ENCODE measurements at regions not wholly inside any gene's neighbourhood (a gene's known extent, or its start where the extent isn't known, plus 50 kb on each side); places are given as distances from the start of the nearest gene placed in this dataset.
A peak's percentile ranks its signal among the peaks of the same experiment; 100 is the strongest.
"Not testable (repeated sequence)": the region's sequence is repeated elsewhere in the genome, so short reads cannot be mapped to it uniquely, and the experiment has no call there.

DNA sequence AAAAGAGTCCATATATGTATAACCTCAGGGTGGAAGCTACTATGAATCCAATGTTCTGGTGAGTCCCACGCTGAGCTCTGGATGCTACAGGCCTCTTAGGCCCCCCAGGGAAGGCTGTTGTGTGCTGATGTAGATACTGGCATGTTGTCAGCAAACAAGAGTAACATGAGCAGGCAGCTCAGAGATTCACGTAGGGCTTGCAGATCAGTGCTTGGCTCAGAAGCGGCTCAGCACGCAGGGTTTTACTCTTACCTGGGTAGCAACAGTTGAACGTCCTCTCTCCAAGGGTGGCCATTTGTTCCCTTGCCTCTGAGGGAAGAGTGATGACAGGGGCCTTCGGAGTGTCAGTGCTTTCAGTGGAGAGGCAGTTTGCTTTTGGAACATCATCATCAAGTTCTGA is 93.4 kb downstream of the ZFP64 start:
- DNase-seq (ENCODE audit: low read depth): no peak

DNA sequence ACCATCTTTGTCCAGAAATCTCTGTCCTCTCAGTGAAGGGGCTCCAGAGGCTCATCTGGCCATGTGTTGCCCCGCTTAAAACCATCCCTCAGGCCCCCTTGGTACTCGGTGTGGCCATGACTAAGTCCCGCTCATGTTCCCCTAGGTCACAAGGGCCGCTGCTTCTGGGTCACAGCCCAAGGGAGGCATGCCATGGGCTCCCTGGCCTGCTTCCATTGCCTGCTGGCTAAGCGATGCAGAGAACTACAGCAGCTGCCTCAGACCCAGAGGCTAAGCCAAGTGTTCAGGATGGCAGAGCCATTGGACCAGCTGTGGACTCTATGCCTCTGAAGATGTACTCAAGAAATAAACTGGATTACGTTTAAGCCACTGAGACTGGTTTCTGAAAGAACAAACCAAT is 95.5 kb downstream of the ZFP64 start:
- DNase-seq (ENCODE audit: low read depth): no peak

DNA sequence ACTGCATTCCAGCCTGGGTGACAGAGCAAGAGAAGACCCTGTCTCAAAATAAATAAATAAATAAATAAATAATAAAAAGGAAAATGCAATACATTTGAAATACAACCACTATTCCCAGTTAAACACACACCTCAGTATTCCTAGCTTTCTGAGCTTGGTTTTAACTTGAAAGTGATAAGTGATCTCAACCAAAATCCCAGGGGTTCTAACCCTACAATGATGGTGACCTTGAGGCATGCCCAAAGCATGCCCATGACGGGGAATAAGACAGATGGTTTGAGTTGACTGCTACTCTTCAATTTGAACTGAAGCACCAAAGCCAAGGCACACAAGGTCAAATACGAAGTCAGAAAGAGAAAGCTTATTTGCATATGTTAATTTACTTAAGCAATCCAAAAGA is 96.9 kb downstream of the ZFP64 start:
- DNase-seq (ENCODE audit: low read depth): no peak

DNA sequence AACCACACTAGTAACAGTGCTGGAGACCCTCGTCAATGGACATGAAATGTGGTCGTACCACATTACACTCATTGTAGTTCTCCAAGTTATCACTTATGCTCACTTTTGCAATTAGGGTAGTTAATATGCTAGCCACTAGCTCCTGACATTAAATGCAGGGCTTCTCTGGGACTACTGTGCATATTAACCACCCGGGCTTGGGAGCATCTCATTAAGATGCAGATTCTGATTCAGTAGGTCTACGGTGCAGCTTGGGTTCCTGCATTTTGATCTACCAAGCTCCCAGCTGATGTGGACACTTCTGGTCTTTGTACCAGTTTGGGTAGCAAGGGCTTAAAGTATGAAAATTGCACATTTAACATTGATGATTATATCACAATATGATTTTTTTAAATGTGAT is 98.0 kb downstream of the ZFP64 start:
- no peak for DNase-seq (ENCODE audit: low read depth)

DNA sequence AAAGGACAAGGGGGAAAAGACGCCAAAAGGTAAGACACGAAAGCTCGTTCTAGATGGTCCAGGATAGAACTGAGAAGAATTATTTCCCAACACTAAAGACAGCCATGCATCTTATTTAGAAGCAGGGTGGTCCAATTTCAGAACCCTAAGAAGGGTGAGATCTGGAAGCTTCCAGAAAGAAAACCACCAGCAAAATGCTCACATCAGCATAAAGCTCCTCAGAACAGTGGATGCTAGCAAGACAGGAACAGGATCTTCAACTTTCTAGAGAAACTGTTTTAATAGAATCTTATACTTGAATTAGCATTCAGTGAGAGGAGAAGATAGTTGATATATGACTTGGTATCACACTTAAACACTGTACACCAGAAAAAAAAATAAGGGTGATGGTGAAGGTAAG is 101.5 kb downstream of the ZFP64 start:
- no peak for DNase-seq (ENCODE audit: low read depth)

DNA sequence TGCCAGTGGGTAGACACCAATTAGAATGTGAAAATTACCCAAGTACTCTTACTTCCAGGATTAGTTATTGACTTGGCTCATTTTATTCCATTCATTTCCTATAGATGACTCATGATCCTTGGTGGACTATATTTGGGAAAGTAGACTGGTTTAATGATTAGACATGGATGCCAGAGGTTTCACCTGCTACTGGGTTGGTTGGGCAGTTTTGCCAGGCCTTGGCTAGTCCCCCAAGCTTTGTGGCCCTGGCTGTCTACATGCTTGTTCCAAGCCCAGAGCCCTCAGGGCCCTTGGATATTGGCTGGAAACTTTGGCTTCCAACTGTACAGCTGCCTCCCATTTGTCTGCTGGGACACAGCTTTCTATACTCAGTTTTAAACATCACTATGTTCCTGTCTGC is 104.1 kb downstream of the ZFP64 start:
- DNase-seq (ENCODE audit: low read depth): no peak

DNA sequence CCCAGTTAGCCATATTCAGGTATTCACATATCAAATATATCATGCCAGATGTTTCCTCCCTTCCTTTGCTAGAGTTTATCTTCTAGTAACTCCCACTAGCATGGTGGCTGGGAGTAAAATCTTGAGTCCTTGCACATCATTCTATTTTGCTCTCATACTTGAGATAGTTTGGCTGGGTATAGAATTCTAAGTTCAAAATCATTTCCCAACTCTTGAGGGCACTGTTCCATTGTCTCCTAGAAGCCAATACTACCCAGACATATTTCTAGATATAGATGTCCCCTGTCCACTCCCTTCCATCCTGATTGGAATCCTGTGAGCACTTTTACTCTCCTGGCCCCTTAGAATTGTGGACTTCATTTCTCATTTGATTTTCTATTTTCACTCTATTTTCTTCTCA is 104.7 kb downstream of the ZFP64 start:
- no peak for DNase-seq (ENCODE audit: low read depth)

DNA sequence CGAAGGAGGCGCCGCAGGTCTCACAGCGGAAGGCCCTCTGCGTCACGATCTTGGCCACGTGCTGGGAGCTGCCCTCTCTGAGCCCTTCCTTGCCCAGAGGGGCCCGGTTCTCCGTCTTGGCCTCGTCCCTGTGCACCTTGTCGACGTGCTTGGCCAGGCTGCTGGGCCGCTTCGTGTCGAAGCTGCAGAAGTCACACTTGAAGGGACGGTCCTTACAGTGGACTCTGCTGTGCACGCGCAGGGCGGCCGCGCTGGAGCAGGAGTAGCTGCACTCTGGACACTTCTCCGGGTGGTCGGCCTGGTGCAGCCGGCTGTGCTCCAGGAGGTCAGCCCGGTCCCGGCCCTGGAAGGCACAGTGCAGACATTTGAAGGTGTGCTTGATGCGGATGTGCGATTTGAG is 106.9 kb downstream of the ZFP64 start:
- no peak for DNase-seq (ENCODE audit: low read depth)

DNA sequence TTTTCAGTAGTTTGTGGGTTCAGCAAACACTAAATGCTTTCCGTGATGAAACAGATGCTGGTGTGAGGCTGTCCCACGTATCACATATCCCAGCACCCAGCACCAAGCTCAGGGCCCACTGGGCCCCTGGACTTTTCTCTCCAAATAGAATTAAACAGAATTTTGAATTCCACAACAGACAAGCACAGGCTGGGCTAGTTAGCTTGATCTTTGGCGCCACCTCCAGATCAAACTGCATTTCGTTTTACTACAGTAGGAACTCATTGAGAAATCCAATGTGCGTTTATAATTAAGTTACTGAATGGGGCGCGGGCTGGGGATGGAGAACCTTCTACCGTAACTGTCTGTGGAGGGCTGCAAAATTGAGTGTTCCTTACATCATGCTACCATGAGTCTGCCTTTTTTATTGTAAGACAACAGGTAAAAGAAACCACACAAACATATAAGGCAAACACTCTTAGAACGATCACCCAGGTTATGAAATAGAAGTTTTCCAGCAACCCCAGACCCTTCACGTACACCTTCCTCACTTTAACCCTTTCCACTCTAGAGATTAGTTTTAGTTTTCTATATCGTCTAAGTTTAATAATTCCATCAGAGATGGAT is 107.8 kb downstream of the ZFP64 start:
- peak; percentile 35 for DNase-seq (ENCODE audit: low read depth)

DNA sequence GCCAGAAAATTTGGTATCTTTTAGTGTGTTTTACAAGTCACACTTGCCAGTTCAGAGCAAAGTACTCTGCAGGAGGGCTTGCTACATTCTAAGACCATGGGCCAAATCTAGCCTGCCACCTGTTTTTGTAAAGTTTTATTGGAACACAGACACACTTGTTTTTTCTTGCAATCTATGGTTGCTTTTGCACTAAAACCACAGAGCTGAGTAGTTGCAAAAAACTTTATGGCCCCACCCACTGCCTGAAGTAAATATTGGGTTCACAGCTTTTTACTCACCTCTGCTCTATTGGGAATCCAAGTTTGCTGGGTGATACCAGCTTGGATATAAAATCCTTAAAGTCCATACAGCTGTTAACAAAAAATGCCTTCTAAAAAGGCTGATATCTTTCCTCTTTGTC is 109.0 kb downstream of the ZFP64 start:
- no peak for DNase-seq (ENCODE audit: low read depth)

DNA sequence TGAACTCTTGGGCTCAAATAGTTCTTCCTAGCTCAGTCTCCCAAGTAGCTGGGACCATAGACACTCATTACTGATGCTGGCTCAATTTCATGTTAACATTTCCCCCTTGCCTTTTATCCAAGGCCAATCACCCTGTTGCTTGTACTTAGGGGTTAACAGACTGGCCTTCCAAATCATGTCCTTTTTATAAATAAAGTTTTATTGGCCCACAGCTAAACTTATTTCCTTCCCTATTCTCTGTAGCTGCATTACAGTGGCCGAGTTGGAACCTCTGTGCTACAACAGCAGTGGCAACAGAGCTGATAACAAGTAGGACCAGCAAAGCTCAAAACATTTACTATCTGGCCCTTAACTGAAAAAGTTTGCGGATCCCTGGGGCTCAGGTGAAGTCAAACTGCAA is 109.8 kb downstream of the ZFP64 start:
- no peak for DNase-seq (ENCODE audit: low read depth)

DNA sequence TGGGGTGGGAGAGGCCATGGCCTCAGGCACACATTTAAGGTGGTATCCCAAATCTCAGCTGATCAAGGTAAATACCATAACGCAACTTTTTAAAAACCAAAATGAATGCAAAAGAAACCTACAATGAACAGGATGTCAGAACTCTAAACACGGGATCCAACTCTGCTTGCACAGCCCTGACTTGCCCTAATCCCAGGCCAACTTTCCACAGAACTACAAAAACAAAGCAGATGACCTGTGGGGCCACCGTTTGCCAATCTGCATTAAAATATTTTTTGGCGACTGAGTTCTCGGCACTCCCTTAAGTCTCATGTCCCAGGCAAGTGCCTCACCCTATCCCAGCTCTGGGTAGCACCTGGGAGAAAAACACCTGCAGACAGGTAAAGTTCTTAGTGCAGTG is 110.5 kb downstream of the ZFP64 start:
- no peak for DNase-seq (ENCODE audit: low read depth)

DNA sequence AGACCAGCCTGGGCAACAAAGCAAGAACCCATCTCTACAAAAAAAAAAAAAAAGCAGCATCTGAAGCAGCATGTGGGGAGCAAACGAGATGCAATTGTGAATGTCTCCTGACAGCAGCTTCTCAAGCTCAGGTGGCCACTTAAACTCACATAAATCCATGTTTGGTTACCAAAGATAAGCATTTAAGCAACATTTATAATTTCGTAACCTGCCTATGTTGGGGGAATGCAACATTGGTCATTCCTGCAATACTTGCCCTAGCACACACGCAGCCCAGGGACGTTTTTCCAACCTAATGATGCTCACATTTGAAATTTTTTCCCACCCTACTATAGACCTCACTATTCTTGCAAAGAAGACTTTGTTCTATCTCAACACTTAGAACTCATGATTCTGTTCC is 113.3 kb downstream of the ZFP64 start:
- no peak for DNase-seq (ENCODE audit: low read depth)

DNA sequence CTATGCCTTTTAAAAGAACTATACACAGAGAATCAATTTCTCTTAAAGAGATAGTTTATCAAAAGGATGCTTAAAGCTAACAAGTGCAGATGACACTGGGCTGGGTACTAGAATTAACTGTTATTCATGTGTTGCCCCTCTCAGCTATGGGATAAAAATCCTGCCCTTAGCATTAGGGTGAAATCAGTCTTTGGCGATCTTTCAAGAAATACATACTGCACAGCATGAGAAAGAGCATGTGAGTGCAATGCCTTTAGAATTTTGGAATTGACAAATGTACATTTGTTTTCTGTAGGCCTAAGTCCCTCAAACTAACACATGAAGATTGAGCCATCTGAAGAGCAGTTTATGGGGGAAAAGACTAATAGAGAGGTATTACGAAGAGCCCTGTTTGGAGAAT is 115.4 kb downstream of the ZFP64 start:
- DNase-seq (ENCODE audit: low read depth): no peak

DNA sequence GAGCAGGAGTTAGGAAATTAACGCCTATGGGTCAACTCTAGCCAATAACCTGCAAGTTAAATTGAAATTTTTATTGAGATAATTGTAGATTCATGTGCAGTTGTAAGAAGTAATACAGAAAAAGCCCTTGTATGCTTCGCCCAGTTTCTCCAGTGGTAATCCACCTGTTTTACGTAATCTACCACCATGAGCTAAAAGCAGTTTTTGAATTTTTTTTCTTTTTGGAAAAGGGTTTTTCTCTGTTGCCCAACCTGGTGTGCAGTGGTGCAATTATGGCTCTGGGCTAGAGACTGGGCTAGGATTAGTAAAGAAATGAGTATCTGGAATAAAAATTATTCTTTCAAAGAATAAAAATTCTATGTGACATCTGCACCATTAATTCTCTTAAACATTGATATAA is 116.2 kb downstream of the ZFP64 start:
- no peak for DNase-seq (ENCODE audit: low read depth)

DNA sequence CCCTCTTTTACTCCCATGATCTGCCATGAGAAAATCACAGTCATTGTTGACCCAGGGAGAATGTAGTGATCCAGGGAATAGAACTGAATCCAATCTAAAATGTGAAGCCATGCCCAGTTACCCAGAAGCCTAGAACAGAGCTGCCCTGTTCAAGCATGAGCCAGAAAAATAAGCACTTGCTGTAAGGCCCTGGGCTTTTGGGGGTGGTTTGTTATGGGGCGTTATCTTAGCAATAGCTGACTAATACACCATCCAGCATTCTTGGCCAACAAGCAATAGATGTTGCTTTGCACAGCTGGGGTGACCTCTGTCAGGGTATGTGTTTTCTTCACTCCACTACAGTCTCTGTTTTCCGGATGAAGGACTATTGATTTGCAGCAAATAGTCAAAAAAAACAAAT is 120.4 kb downstream of the ZFP64 start:
- no peak for DNase-seq (ENCODE audit: low read depth)

DNA sequence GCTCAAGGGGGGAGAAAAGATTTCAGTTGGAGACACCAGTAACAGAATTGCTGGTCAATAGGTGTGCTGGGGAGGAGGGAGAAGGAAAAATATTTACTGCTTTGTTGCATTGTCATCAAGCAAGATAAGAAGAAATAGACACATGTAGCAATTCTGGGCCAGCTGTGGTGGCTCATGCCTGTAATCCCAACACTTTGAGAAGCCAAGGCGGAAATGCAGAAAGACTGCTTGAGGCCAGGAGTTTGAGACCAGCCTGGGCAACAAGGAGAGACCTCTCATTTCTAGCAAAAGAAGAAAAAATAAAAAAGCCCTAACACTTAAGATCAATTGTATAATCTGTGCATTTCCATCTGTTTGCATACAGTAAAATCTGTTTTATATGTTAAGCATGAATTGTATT is 126.6 kb downstream of the ZFP64 start:
- DNase-seq (ENCODE audit: low read depth): no peak

DNA sequence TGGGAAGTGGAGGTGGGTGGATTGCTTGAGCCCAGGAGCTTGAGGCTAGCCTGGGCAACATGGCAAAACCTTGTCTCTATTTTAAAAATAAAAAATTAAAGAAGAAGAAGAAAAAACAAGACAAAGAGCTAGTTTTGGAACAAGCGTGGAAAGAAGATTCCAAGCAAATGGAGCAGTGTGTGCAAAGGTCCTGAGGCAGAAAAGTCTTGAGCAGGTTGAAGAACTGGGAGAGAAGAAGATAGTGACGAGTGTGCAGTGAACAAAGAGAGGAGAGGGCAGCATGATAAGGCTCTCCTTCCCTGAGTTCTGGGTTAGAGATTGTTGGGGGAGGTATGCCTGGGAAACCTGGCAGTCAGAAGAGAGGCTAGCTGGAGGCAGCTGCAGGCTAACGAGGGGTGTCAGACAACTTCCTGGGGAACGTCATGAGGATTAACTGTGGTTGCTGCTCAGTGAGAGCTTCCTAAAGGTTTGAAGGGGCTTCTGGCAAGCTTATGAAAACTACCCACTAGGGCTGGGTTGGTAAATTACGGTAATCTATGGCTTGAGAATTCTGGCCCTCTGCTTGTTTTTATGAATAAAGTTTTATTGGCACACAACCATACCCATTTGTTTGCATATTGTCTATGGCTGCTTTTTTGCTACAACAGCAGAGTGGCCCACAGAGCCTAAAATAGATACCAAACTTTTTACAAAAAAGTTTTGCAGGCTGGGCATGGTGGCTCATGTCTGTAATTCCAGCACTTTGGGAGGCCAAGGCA is 128.9 kb downstream of the ZFP64 start:
- no peak for DNase-seq (ENCODE audit: low read depth)

DNA sequence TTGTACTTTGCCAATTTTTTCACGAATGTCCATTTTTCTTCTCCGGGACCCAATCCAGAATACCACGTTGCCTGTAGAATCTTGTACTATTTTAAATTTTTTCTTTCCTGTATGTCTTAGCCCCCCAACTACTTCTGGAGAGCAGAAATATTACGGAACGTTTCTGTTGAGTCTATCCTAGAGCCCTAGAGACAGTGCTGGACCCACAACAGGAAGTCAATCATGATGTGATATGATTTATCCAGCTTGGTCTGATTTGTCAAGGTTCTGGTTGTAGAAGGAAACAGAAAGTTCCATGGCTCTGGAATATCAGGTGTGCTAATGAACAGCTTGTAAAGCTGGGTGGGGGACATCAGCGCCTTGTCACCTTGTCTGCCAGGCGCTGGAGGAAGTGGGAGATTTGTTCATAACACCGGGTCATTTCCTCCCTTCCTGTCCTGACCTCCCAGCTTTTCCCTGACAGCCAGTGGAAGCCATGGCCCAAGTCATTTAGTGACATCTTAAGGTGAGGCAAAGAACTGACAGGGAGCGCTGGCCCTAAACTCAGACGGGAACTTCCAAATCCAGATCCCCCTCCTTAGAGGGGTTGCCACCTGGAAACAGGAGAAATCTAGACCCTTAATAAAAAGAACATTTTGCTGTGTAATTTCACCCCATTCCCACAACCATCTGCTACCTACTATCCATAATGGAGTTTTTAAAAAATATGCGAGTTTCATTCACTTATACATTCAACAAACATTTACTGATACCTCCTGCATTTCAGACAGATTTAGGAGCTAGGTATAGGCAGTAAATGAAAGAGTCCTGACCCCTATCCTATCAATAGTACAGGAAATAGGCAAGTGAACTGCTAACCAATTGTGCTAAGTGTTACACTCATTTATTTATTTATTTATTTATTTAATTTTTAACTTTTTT is 130.5 kb downstream of the ZFP64 start:
- DNase-seq (ENCODE audit: low read depth): no peak

DNA sequence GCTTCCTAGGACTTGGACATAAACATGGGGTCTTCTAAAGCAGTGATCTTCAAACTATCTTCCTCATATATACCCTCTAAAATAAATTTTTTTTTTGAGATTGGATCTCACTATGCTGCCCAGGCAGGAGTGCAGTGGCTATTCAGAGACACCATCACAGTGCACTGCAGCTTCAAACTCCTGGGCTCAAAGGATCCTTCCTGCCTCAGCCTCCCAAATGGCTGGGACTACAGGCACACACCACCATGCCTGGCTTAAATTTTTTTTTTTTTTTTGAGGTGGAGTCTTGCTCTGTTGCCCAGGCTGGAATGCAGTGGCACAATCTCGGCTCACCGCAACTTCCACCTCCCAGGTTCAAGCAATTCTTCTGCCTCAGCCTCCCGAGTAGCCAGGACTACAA is 134.4 kb downstream of the ZFP64 start:
- not testable (repeated sequence) for DNase-seq (ENCODE audit: low read depth)

DNA sequence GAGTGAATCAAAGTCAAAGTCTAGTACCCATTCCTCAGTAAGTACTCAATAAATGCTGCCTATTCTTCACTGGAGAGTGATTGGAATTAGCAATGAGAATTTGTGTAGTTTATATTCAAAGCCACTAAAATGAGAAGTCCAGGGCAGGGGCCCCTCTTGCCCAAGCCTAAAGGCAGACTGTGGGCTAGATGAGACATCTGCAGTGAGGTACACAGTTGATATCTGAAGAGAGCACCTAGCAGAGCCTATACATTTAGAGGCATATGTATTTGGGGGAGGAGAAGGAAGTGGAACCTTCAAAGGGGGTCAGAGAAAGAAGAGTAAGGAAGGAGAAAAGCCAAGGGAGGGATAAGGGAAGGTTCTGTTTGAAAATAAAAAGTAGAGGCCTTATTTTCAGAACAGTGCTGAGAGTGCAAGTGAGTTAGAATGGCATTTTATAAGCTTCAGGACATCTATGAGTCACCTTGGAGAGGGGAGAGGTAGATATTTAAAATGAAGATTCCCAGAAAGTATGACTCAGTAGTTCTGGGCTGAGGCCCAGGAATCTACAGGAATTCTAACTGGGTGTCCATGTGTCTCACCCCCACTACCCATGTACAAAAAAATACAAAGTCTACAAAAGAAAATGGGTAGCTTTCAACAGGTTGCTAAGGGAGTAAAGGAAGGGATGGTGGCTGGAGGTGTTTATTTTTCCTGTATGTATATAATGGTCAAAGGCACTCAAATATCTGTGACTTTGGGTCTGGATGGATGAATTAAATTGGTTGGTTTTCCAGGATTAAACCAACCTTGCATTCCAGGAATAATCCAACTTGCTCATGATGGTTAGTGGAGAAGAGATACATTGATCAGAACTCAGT is 135.1 kb downstream of the ZFP64 start:
- no peak for DNase-seq (ENCODE audit: low read depth)

DNA sequence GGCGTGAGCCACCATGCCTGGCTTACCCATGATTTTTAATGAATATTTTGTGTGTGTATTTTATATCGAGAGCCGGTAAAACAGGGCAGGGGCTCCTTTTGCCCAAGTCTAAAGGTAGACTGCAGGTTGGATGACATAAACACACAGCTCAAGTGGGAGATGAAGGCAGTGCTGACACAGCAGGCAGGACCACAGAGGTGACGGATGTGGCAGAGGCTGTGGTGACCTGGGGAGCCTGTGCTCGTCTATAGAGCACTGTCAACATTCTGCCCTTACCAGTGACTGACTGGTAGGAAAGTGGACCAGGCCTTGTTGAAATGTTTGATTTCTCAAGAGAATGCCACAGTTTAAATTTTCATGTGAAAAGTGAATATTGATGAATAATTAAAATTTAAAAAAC is 137.5 kb downstream of the ZFP64 start:
- no peak for DNase-seq (ENCODE audit: low read depth)
